ENCODE measurements at regions not wholly inside any gene's neighbourhood (a gene's known extent, or its start where the extent isn't known, plus 50 kb on each side); places are given as distances from the start of the nearest gene placed in this dataset.

DNA sequence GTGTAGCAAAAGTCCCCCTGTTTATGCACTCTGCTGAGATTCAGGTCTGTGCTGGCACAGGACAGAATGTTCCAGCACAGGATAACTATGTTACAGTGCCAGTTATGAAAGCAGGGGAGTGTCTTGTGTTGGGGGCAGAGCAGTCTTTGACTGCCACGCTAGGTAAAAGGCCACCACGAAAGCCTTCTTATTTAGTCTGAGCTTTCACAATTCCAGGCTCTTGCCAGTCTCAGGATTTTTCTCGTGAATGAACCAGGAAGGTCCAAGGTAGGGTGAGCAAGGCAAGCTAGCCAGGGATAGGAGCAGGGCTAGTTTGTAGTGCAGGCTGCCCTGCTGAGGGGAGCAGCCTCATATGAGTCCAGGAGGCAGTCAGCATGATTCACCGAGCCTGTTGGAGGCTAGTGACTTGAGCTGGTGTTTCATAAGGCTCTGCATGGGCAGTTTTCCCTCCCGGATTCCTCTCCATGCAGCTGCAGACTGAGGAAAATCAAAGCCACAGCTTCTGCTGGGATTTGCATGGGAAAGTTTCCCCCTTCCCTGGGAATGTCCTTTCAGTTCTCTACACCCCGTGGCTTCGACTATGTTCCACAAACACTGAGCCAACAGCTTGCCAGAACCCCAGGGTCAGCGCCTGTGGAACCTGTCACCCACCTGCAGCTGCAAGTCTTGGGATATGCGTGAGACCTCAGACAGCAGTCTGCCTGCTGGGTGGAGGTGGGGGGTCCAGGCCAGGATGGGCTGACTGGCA lies 112.3 kb downstream of the JCAD start (continued):
- TF ChIP-seq SIN3B (IDR thresholded peaks at IDR 0.05; ENCODE audit: low read depth) (no peak), CBFA2T2 (conservative IDR thresholded peaks at IDR 0.05) (no peak), KAT8 (IDR thresholded peaks at IDR 0.05; ENCODE audit: low read depth) (no peak), RBBP5 (IDR thresholded peaks at IDR 0.05; ENCODE audit: borderline replicate concordance, insufficient read depth, low read length, poor library complexity, severe bottlenecking) (no peak)

DNA sequence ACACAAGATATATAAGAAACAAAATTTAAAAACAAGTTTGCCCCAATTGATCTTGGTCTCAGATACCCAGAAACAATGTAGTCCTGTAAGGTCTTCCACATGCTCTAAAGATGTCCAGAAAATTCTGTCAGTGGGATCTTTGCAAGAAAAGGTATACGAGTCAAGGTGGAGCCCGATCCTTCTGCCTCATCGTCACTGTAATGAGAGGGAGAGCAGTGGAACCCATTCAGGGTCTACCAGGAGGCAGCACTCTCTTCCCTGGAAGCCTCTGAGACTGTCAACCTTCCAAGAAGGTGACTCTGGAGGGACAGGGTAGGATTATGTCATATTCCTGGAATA lies 112.8 kb downstream of the JCAD start:
- no peaks in the 10 kb centered on the region for H3K79me2 ChIP-seq (ENCODE audit: control insufficient read depth, insufficient read depth, low read length)
- no peaks in the 10 kb centered on the region for H3K9me3 ChIP-seq (replicated peaks; ENCODE audit: control insufficient read depth, insufficient read depth, low read depth, low read length)
- BruUV-seq (replicated peaks), result no TSS peak
- peaks cover under 1 to 12% of the 10 kb centered on the region in 2 experiments; a peak in 2 of 5 replicates for H3K27me3 ChIP-seq (ENCODE audit: control insufficient read depth in 2 of 2, insufficient read depth in 2 of 2, low read length in 2 of 2)
- in situ Hi-C loops (cut with MboI), result no loop called here
- DNase-seq (ENCODE audit: extremely low read depth in 1 of 4, low spot score in 3 of 4), result no peak
- H3K27ac ChIP-seq (ENCODE audit: extremely low read depth, low read depth, low read length), result no peak overlapping the region
- no peak for FAIRE-seq
- H3K9me1 ChIP-seq (ENCODE audit: control insufficient read depth, insufficient read depth, low read length), result no peaks in the 10 kb centered on the region
- no peak overlapping the region for H3K4me2 ChIP-seq (ENCODE audit: insufficient read depth, low read length)
- no peaks in the 10 kb centered on the region for H4K20me1 ChIP-seq (replicated peaks; ENCODE audit: control insufficient read depth, insufficient read depth, low read length)
- no peak overlapping the region for H3K9ac ChIP-seq (ENCODE audit: insufficient read depth in 1 of 2, low read depth in 2 of 2, low read length in 2 of 2)
- 3% methylated on average over 3 of the region's 3 CpGs for WGBS (ENCODE audit: insufficient coverage, low coverage, missing lambda C conversion rate)
- H3K36me3 ChIP-seq (ENCODE audit: control insufficient read depth, insufficient read depth, low read length), result no peaks in the 10 kb centered on the region
- TF ChIP-seq, protein P1, sequence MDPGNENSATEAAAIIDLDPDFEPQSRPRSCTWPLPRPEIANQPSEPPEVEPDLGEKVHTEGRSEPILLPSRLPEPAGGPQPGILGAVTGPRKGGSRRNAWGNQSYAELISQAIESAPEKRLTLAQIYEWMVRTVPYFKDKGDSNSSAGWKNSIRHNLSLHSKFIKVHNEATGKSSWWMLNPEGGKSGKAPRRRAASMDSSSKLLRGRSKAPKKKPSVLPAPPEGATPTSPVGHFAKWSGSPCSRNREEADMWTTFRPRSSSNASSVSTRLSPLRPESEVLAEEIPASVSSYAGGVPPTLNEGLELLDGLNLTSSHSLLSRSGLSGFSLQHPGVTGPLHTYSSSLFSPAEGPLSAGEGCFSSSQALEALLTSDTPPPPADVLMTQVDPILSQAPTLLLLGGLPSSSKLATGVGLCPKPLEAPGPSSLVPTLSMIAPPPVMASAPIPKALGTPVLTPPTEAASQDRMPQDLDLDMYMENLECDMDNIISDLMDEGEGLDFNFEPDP (CRISPR knock-in tag; IDR thresholded peaks at IDR 0.05), result no peak
- no peak for TF ChIP-seq SIX5 (IDR thresholded peaks at IDR 0.05; ENCODE audit: borderline replicate concordance in 1 of 2, insufficient read depth in 1 of 2, low read depth in 1 of 2, low read length in 2 of 2)
- no peak for TF ChIP-seq PHF20 (IDR thresholded peaks at IDR 0.05; ENCODE audit: partially characterized antibody)
- TF ChIP-seq GTF2A2 (tag; IDR thresholded peaks at IDR 0.05), result no peak
- no peak for TF ChIP-seq RFX5 (IDR thresholded peaks at IDR 0.05; ENCODE audit: low read depth, low read length)
- TF ChIP-seq KDM4B (IDR thresholded peaks at IDR 0.05; ENCODE audit: borderline replicate concordance in 2 of 2, low read depth in 1 of 2), result no peak
- TF ChIP-seq, protein P2, sequence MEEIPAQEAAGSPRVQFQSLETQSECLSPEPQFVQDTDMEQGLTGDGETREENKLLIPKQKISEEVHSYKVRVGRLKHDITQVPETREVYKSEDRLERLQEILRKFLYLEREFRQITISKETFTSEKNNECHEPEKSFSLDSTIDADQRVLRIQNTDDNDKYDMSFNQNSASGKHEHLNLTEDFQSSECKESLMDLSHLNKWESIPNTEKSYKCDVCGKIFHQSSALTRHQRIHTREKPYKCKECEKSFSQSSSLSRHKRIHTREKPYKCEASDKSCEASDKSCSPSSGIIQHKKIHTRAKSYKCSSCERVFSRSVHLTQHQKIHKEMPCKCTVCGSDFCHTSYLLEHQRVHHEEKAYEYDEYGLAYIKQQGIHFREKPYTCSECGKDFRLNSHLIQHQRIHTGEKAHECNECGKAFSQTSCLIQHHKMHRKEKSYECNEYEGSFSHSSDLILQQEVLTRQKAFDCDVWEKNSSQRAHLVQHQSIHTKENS (CRISPR knock-in tag; IDR thresholded peaks at IDR 0.05), result no peak
- no peak for TF ChIP-seq CAMTA2 (CRISPR knock-in tag; conservative IDR thresholded peaks at IDR 0.05)
- TF ChIP-seq ZNF431 (CRISPR knock-in tag; IDR thresholded peaks at IDR 0.05), result no peak
- TF ChIP-seq NR1H2 (CRISPR knock-in tag; IDR thresholded peaks at IDR 0.05), result no peak
- no peak for TF ChIP-seq ELF4 (CRISPR knock-in tag; IDR thresholded peaks at IDR 0.05)
- TF ChIP-seq CXXC5 (CRISPR knock-in tag; IDR thresholded peaks at IDR 0.05), result no peak
- TF ChIP-seq ZNF23 (CRISPR knock-in tag; IDR thresholded peaks at IDR 0.05), result no peak
- no peak for TF ChIP-seq BDP1 (IDR thresholded peaks at IDR 0.05; ENCODE audit: insufficient read depth, insufficient read length)
- no peak for TF ChIP-seq RAD51 (IDR thresholded peaks at IDR 0.05; ENCODE audit: borderline replicate concordance, low read depth)
- CTCF ChIA-PET (ENCODE audit: low intra/inter-chr PET ratio), result no interaction called here
- no peak overlapping the region for H2AFZ ChIP-seq (ENCODE audit: low read depth, low read length)
- no peak for ATAC-seq
- H3K4me1 ChIP-seq (replicated peaks in 1 of 2; ENCODE audit: control insufficient read depth in 2 of 2, insufficient read depth in 2 of 2, low read length in 2 of 2), result no peaks in the 10 kb centered on the region
- H3K4me3 ChIP-seq, result no peak overlapping the region
- intact Hi-C loops (cut with micrococcal nuclease), result no loop called here
- POLR2A ChIA-PET, result no interaction called here

All from K562 (cell line).